GM19351 (cell line): ENCODE measurements at regions not wholly inside any gene's neighbourhood (a gene's known extent, or its start where the extent isn't known, plus 50 kb on each side); places are given as distances from the start of the nearest gene placed in this dataset.
"Not testable (repeated sequence)": the region's sequence is repeated elsewhere in the genome, so short reads cannot be mapped to it uniquely, and the experiment has no call there.

Experiments
- ATAC-seq: cut with Tn5 transposase; IDR thresholded peaks from one replicate; pipeline ENCODE4 v1.9.1; 2021; ENCODE audit warnings: mild to moderate bottlenecking, moderate library complexity; ENCODE audit not compliant: unreplicated experiment

DNA sequence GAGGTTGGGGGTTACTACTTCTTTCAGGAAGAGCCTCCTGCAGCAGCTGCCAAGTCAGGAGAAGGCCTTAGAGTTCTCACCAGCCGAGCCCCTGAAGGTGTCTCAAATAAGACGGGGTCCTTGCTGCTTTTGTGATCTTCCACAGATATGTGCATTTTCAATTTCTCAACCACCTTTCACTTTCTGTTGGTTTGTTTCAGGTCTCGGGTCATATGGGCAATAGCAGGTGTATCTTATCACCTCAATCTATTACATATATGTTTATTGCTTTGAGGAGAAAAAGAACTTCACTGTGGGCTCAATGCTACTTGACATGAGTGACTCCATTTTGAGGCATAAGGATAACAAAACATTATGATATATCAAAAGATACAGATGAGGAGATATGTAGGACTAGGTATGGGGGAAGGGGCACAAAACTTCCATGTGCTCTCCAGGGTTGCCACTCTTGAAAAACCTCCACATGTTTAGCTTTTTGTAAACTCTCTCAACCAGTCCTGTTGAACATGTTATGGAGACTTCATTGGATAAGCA is 1171.4 kb upstream of the ADGRL2 start:
- peak; percentile 67 for ATAC-seq

- ATAC-seq, result no peak
These were observed 1176.1 kb upstream of the ADGRL2 start for GRCh38 chr1:80624682-80625081.

GRCh38 chr1:80607064-80607463 is 1193.7 kb upstream of the ADGRL2 start:
- ATAC-seq, result no peak

DNA sequence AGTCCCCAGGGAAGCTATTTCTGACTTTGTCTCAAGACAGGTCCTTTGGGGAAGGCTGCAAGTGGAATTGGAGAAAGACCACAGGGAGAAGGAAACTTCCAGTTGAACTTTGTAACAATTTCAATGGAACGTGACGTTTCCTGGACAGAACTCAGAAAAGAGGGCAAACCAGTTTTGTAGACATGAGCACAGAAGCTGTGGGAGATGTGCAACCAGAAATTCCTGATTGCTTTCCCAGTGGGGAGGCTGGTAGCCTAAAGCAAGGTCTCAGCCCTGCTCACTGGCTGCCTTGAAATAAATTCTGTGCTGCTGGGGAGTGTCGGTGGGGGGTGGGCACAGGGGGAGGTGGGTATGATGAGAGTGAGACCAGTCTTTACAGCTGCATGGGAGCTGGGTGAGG is 1206.7 kb upstream of the ADGRL2 start:
- no peak for ATAC-seq

DNA sequence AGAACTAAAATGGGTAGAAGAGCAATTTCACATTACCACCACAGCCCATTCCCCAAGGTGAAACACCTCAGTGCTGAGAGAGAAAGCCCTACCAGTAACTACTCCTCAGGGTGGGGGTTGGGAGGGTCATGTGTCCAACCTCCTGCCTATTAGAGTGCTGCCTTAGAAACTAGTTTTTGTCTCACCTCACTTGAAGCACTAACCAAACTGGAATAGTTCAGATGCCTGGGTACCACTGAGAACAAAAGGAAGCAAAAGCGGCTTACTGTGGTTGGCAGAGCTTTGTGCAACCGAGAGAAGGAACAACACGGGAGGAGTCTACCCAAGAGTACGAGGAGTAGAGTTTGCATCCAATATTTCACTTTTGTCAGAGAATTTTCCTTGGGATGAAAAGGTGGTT is 1207.5 kb upstream of the ADGRL2 start:
- ATAC-seq, result no peak

GRCh38 chr1:80582980-80583379 is 1217.8 kb upstream of the ADGRL2 start:
- no peak for ATAC-seq

- no peak for ATAC-seq
These were observed 1221.7 kb upstream of the ADGRL2 start for GRCh38 chr1:80579055-80579454.

- no peak for ATAC-seq
These were observed 1233.9 kb upstream of the ADGRL2 start for GRCh38 chr1:80566867-80567266.

- no peak for ATAC-seq
These were observed 1234.6 kb upstream of the ADGRL2 start for GRCh38 chr1:80566123-80566522.

DNA sequence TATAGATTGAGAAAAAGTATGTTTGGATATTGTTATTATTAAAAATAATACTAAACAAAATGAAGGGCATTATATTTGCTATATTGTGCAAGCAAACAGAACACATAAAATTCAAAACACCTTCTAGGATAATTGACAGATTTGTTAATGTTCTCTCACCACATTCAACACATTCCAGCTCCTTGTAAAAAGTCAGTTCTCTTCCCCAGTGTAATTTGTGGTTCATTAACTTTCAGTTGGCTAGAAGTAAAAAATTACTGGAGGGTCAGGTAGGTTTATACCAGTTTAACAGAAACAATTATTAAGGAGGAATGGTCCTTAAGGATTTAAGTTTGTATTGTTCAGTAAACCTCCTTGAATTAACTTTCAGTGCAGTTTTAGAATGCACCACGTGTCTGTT is 1235.3 kb upstream of the ADGRL2 start:
- ATAC-seq, result no peak

DNA sequence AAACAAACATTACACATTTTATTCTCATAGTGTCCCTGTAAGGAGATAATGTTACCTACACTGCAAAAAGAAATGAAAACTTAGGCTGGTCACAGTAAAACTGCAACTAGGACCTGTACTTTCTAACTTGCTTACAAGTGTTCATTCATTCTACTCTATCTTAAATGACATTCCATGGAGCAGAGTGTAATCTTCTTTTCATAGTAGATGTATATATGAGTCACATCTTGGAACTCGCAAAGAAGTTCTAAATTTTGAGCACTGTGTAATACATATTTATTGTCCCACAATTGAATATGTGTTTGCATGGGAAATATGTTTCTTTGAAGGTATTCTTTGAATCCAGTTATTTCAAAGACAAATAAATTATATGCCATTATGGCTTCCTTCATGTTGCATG is 1258.5 kb upstream of the ADGRL2 start:
- no peak for ATAC-seq

GRCh38 chr1:80540596-80540995 is 1260.1 kb upstream of the ADGRL2 start:
- ATAC-seq, result no peak

- ATAC-seq, result no peak
These were observed 1260.6 kb upstream of the ADGRL2 start for GRCh38 chr1:80540149-80540548.

- ATAC-seq, result not testable (repeated sequence)
These were observed 1261.4 kb upstream of the ADGRL2 start for GRCh38 chr1:80539298-80539697.

DNA sequence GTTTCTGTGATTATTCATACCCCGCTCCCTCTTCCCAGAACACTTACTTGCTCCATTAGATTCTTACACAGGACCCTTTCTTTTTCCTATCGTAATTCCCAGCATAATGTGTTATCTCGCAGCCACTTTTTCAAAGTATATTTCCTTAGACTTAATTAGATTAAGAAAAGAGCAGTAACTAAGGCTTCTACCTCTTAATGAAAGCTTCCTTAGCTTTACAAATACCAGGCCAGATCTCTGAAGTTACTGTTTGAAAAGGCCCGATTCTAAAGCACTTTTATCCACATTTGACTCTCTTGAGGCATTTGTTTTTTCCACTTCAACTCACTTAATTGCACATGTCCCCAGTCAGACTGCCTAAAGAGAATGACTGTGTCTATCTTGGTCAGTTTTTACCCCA is 1264.3 kb upstream of the ADGRL2 start:
- ATAC-seq, result no peak

GRCh38 chr1:80535466-80535865 is 1265.3 kb upstream of the ADGRL2 start:
- no peak for ATAC-seq

DNA sequence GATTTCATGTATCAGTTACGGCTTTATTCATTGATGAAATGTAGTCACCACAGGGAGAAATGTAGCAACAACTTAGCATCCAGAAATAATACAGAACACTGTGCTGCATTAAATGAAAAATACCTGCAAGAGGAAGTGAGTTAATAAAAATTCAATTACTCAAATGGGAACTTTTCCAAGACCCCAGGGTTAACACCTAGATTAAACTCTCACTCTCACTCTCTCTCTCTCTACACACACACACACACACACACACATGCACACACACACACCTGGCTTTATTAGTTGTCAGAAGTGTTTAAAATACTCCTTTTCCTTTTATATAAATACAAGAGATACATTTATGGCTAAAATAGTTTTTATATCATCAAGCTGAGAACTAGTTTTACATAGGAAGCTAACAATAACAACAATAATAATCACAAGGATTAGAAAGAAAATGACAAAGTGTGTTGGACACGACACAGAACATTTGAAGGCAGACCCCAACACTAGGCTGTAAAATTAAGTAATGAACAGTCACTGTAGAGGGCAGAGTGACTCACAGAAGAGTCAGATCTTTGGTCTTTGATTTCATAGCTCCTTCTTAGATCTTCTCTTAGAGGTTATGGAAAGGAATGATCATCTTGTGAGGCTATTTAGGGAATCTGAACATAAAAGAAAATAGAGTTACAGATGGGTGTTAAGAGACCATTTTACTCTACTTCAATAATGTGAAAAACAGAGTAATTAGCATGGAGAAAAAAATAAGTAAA is 1266.0 kb upstream of the ADGRL2 start:
- ATAC-seq, result no peak

- no peak for ATAC-seq
These were observed 1266.9 kb upstream of the ADGRL2 start for GRCh38 chr1:80533775-80534334.

- no peak for ATAC-seq
These were observed 1267.6 kb upstream of the ADGRL2 start for GRCh38 chr1:80533093-80533492.

DNA sequence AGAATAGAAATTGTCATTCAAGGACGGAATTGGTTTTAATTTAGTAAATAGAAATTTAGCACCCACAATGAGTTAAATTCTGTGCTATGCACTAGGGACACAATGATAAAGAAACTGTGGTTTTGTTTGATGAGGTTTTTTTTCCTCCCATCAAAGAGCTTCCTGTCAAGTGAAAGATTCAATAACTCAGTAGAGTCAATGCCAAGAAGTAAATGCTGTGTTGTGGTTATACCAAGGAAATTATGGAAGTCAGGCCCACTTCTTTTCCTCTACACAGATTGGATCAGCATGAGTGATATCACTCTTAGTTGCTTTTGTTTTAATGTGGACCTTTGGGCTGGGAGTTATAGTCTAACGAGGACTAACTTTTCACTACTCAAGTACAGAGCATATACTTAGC is 1269.6 kb upstream of the ADGRL2 start:
- ATAC-seq, result no peak

DNA sequence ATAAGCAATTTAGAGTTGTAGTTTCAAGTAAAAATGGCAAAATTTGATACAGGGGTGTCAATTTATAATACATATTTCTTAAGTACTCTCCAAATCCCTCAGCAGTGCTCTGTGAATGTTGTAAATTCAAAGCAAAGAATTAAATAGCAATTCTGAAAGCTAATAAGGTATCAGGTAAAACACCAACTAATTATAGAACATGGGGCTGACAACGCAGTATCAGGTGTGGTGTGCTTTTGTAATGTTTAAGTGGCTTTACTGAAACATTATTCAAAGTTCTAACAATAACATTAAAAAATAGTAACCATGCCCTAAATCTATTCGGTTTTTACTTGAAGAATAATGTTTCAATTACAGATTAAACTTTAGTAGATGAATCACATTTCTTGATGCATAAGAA is 1271.2 kb upstream of the ADGRL2 start:
- no peak for ATAC-seq

- ATAC-seq, result no peak
These were observed 1276.9 kb upstream of the ADGRL2 start for GRCh38 chr1:80523861-80524260.

- not testable (repeated sequence) for ATAC-seq
These were observed 1277.7 kb upstream of the ADGRL2 start for GRCh38 chr1:80523071-80523470.
